Liver (tissue), 8 donors: ENCODE measurements at regions not wholly inside any gene's neighbourhood (a gene's known extent, or its start where the extent isn't known, plus 50 kb on each side); places are given as distances from the start of the nearest gene placed in this dataset.

Source experiments
- DNase-seq: peaks from one replicate; pipeline ENCODE4 v3.0.0-alpha.2; 2017; ENCODE audit warnings: low spot score
- H3K27ac ChIP-seq, 2 donors: one replicate each; pipeline ENCODE4 v1.7.0; 2013; ENCODE audit warnings: inconsistent platforms in 2 of 2, low read length in 2 of 2, control low read depth in 1 of 2, low read depth in 1 of 2, mild to moderate bottlenecking in 1 of 2
- H3K27me3 ChIP-seq, 4 donors: one replicate each; pipeline versions ENCODE4 v1.6.1 to v1.7.0; 2013; ENCODE audit warnings: low read length in 3 of 4, inconsistent platforms in 1 of 4, mild to moderate bottlenecking in 1 of 4, moderate library complexity in 1 of 4; ENCODE audit not compliant: control insufficient read depth in 4 of 4, insufficient read depth in 4 of 4
- H3K36me3 ChIP-seq, 4 donors: one replicate each; pipeline versions ENCODE4 v1.6.1 to v1.7.0; 2013; ENCODE audit warnings: low read length in 3 of 4, mild to moderate bottlenecking in 3 of 4, low read depth in 1 of 4, moderate library complexity in 1 of 4; ENCODE audit not compliant: control insufficient read depth in 4 of 4, insufficient read depth in 3 of 4
- H3K4me1 ChIP-seq, 4 donors: one replicate each; pipeline versions ENCODE4 v1.6.1 to v1.7.0; 2013; ENCODE audit warnings: low read length in 3 of 4, mild to moderate bottlenecking in 3 of 4, moderate library complexity in 1 of 4; ENCODE audit not compliant: control insufficient read depth in 4 of 4, insufficient read depth in 4 of 4
- H3K4me3 ChIP-seq, 3 donors: one replicate each; pipeline versions ENCODE4 v1.6.1 to v1.7.0; 2013; ENCODE audit warnings: low read length in 3 of 3, control low read depth in 1 of 3, low read depth in 1 of 3, mild to moderate bottlenecking in 1 of 3
- H3K9ac ChIP-seq, 2 donors: one replicate each; pipeline ENCODE4 v1.7.0; 2013; ENCODE audit warnings: low read length in 2 of 2, mild to moderate bottlenecking in 2 of 2, moderate library complexity in 2 of 2, control low read depth in 1 of 2, low read depth in 1 of 2
- H3K9me3 ChIP-seq, 4 donors: one replicate each; pipeline versions ENCODE4 v1.6.1 to v1.7.0; 2013; ENCODE audit warnings: low read length in 3 of 4; ENCODE audit not compliant: control insufficient read depth in 4 of 4
- CTCF ChIP-seq: fragments of 150-350 bp; IDR thresholded peaks from 2 replicates; pipeline ENCODE4 v1.5.1; 2017; ENCODE audit warnings: improper control_type of control experiment, low read depth, low read length; ENCODE audit not compliant: missing input control
- EGR1 ChIP-seq, 2 donors: IDR thresholded peaks; 2 replicates each; pipeline ENCODE4 v1.6.1; 2016 to 2018; ENCODE audit warnings: antibody characterized with exemption in 2 of 2, low read depth in 2 of 2
- FOXA1 ChIP-seq: IDR thresholded peaks from 2 replicates; pipeline ENCODE4 v1.6.1; 2016; ENCODE audit warnings: antibody characterized with exemption
- FOXA2 ChIP-seq: IDR thresholded peaks from 2 replicates; pipeline ENCODE4 v1.6.1; 2016; ENCODE audit warnings: antibody characterized with exemption
- GABPA ChIP-seq, 2 donors: IDR thresholded peaks in 1 of 2; conservative IDR thresholded peaks in 1 of 2; 2 replicates each; pipeline ENCODE4 v1.6.1; 2016; ENCODE audit warnings: antibody characterized with exemption in 2 of 2, mild to moderate bottlenecking in 1 of 2, moderate library complexity in 1 of 2
- HNF4A ChIP-seq, 2 donors: conservative IDR thresholded peaks; 2 replicates each; pipeline ENCODE4 v1.6.1; 2016; ENCODE audit warnings: antibody characterized with exemption in 2 of 2, mild to moderate bottlenecking in 2 of 2
- HNF4G ChIP-seq: IDR thresholded peaks from 2 replicates; pipeline ENCODE4 v1.6.1; 2016; ENCODE audit warnings: antibody characterized with exemption
- JUND ChIP-seq, 2 donors: IDR thresholded peaks; 2 replicates each; pipeline ENCODE4 v1.6.1; 2016; ENCODE audit warnings: antibody characterized with exemption in 2 of 2
- NR2F2 ChIP-seq: IDR thresholded peaks from 2 replicates; pipeline ENCODE4 v1.6.1; 2016; ENCODE audit warnings: antibody characterized with exemption
- RAD21 ChIP-seq, 2 donors: IDR thresholded peaks; 2 replicates each; pipeline ENCODE4 v1.6.1; 2016; ENCODE audit warnings: antibody characterized with exemption in 2 of 2, mild to moderate bottlenecking in 2 of 2
- REST ChIP-seq: IDR thresholded peaks from 2 replicates; pipeline ENCODE4 v1.6.1; 2016; ENCODE audit warnings: antibody characterized with exemption, mild to moderate bottlenecking
- RXRA ChIP-seq, 2 donors: IDR thresholded peaks; 2 replicates each; pipeline ENCODE4 v1.6.1; 2017 to 2018; ENCODE audit warnings: antibody characterized with exemption in 2 of 2, mild to moderate bottlenecking in 1 of 2
- SP1 ChIP-seq: IDR thresholded peaks from 2 replicates; pipeline ENCODE4 v1.6.1; 2018; ENCODE audit warnings: antibody characterized with exemption, mild to moderate bottlenecking
- TAF1 ChIP-seq: conservative IDR thresholded peaks from 2 replicates; pipeline ENCODE4 v1.6.1; 2016; ENCODE audit warnings: antibody characterized with exemption, mild to moderate bottlenecking
- YY1 ChIP-seq: IDR thresholded peaks from 2 replicates; pipeline ENCODE4 v1.6.1; 2016; ENCODE audit warnings: antibody characterized with exemption, mild to moderate bottlenecking
- WGBS: extraction: QIAGEN DNeasy Blood & Tissue Kit; methylation state at CpG from one replicate; pipeline ENCODE4 v1.1.7; 2013; 5-methylcytosine and 5-hydroxymethylcytosine counted together
- TF ChIP-seq, protein P1 (sequence below): IDR thresholded peaks from 2 replicates; pipeline ENCODE4 v1.6.1; 2016; ENCODE audit warnings: antibody characterized with exemption
- TF ChIP-seq, protein P2 (sequence below): IDR thresholded peaks from 2 replicates; pipeline ENCODE4 v1.6.1; 2016; ENCODE audit warnings: antibody characterized with exemption
- donor health status: healthy.
- donor health status: healthy.
- donor health status: healthy.
- donor health status: healthy.
- donor health status: healthy.

GRCh38 chr14:51419685-51420084 is 179.6 kb downstream of the TMX1 start:
- 79% methylated on average over 7 of the region's 7 CpGs for WGBS
- H3K27me3 ChIP-seq: no peaks in the 10 kb centered on the region
- peaks cover 0 to 8% (median 4%) of the 10 kb centered on the region in 4 donors for H3K9me3 ChIP-seq
- no peak overlapping the region for H3K4me3 ChIP-seq
- TF ChIP-seq REST: no peak
- no peak for TF ChIP-seq GABPA (IDR thresholded peaks at IDR 0.05 in 1 of 2, conservative IDR thresholded peaks at IDR 0.05 in 1 of 2)
- TF ChIP-seq EGR1 (IDR thresholded peaks at IDR 0.05; ENCODE audit: low read depth in 2 of 2): no peak
- TF ChIP-seq NR2F2: no peak
- no peak for TF ChIP-seq YY1
- no peak for TF ChIP-seq HNF4A (conservative IDR thresholded peaks at IDR 0.05)
- TF ChIP-seq SP1: no peak
- TF ChIP-seq, protein P1, sequence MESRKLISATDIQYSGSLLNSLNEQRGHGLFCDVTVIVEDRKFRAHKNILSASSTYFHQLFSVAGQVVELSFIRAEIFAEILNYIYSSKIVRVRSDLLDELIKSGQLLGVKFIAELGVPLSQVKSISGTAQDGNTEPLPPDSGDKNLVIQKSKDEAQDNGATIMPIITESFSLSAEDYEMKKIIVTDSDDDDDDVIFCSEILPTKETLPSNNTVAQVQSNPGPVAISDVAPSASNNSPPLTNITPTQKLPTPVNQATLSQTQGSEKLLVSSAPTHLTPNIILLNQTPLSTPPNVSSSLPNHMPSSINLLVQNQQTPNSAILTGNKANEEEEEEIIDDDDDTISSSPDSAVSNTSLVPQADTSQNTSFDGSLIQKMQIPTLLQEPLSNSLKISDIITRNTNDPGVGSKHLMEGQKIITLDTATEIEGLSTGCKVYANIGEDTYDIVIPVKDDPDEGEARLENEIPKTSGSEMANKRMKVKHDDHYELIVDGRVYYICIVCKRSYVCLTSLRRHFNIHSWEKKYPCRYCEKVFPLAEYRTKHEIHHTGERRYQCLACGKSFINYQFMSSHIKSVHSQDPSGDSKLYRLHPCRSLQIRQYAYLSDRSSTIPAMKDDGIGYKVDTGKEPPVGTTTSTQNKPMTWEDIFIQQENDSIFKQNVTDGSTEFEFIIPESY: no peak
- no peak for TF ChIP-seq CTCF
- TF ChIP-seq, protein P2, sequence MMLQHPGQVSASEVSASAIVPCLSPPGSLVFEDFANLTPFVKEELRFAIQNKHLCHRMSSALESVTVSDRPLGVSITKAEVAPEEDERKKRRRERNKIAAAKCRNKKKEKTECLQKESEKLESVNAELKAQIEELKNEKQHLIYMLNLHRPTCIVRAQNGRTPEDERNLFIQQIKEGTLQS: no peak
- TF ChIP-seq JUND (IDR thresholded peaks at IDR 0.05): no peak
- no peak for TF ChIP-seq RAD21 (IDR thresholded peaks at IDR 0.05)
- no peak for TF ChIP-seq FOXA1
- no peak for TF ChIP-seq RXRA (IDR thresholded peaks at IDR 0.05)
- no peak for TF ChIP-seq TAF1
- no peak for TF ChIP-seq FOXA2
- H3K36me3 ChIP-seq: no peaks in the 10 kb centered on the region
- peaks cover 0 to 3% (median 0%) of the 10 kb centered on the region in 4 donors for H3K4me1 ChIP-seq
- DNase-seq: no peak
- no peak overlapping the region for H3K9ac ChIP-seq
- no peak overlapping the region for H3K27ac ChIP-seq

- DNase-seq: no peak
- Histone ChIP-seq H3K4me3 (no peak overlapping the region), H3K27me3 (no peaks in the 10 kb centered on the region), H3K36me3 (no peaks in the 10 kb centered on the region), H3K9ac (no peak overlapping the region), H3K4me1 (peaks cover 0 to 3% (median 0%) of the 10 kb centered on the region in 4 donors), H3K9me3 (peaks cover 0 to 8% (median 4%) of the 10 kb centered on the region in 4 donors), H3K27ac (no peak overlapping the region)
- WGBS: 97% methylated on average over 3 of the region's 3 CpGs
- TF ChIP-seq EGR1 (IDR thresholded peaks at IDR 0.05; ENCODE audit: low read depth in 2 of 2) (no peak), HNF4G (no peak), GABPA (IDR thresholded peaks at IDR 0.05 in 1 of 2, conservative IDR thresholded peaks at IDR 0.05 in 1 of 2) (no peak), FOXA2 (no peak), NR2F2 (no peak), RXRA (IDR thresholded peaks at IDR 0.05) (no peak), RAD21 (IDR thresholded peaks at IDR 0.05) (no peak), REST (no peak), FOXA1 (no peak), JUND (IDR thresholded peaks at IDR 0.05) (no peak), HNF4A (conservative IDR thresholded peaks at IDR 0.05) (no peak), CTCF (no peak), TAF1 (no peak), SP1 (no peak), YY1 (no peak)
- TF ChIP-seq, protein P2: no peak
These were observed 182.7 kb downstream of the TMX1 start for GRCh38 chr14:51422704-51423103.
